Panc1 (cell line): ENCODE measurements at regions not wholly inside any gene's neighbourhood (a gene's known extent, or its start where the extent isn't known, plus 50 kb on each side); places are given as distances from the start of the nearest gene placed in this dataset.

ENCODE experiments used
- POLR2AphosphoS5 ChIP-seq: IDR thresholded peaks from 2 replicates; pipeline ENCODE4 v1.6.1; 2012; ENCODE audit warnings: mild to moderate bottlenecking, low read depth, low read length, moderate library complexity
- SIN3A ChIP-seq: IDR thresholded peaks from 2 replicates; pipeline ENCODE4 v1.6.1; 2012; ENCODE audit warnings: low read depth, mild to moderate bottlenecking, low read length, moderate library complexity, borderline replicate concordance; ENCODE audit not compliant: insufficient read depth
- TF ChIP-seq, protein P1 (sequence below): fragments of 450-650 bp; IDR thresholded peaks from 2 replicates; pipeline ENCODE4 v1.5.1; 2017; ENCODE audit warnings: mild to moderate bottlenecking

- TF ChIP-seq, protein P1, sequence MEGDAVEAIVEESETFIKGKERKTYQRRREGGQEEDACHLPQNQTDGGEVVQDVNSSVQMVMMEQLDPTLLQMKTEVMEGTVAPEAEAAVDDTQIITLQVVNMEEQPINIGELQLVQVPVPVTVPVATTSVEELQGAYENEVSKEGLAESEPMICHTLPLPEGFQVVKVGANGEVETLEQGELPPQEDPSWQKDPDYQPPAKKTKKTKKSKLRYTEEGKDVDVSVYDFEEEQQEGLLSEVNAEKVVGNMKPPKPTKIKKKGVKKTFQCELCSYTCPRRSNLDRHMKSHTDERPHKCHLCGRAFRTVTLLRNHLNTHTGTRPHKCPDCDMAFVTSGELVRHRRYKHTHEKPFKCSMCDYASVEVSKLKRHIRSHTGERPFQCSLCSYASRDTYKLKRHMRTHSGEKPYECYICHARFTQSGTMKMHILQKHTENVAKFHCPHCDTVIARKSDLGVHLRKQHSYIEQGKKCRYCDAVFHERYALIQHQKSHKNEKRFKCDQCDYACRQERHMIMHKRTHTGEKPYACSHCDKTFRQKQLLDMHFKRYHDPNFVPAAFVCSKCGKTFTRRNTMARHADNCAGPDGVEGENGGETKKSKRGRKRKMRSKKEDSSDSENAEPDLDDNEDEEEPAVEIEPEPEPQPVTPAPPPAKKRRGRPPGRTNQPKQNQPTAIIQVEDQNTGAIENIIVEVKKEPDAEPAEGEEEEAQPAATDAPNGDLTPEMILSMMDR, result no peak
- no peak for TF ChIP-seq SIN3A
- no peak for TF ChIP-seq POLR2AphosphoS5
Measured at GRCh38 chr11:45001466-45002165, 50.9 kb upstream of the TP53I11 start.
